Motor neuron (in vitro differentiated cells): ENCODE measurements at regions not wholly inside any gene's neighbourhood (a gene's known extent, or its start where the extent isn't known, plus 50 kb on each side); places are given as distances from the start of the nearest gene placed in this dataset.
"Not testable (repeated sequence)": the region's sequence is repeated elsewhere in the genome, so short reads cannot be mapped to it uniquely, and the experiment has no call there.

Experiments
- ATAC-seq, 8 experiments: fragments of 200-7000 bp; cut with Tn5 transposase; replicated peaks in 6 of 8; 2 replicates each; pipeline ENCODE4 v1.8.0; 2021; ENCODE audit warnings: mild to moderate bottlenecking in 8 of 8, moderate library complexity in 8 of 8
- H3K27ac ChIP-seq, 2 donors: fragments of 250-450 bp; sonication (Bioruptor Pico); 2 replicates each; pipeline ENCODE4 v1.9.0; 2021; ENCODE audit warnings: antibody characterized with exemption in 2 of 2, mild to moderate bottlenecking in 2 of 2, moderate library complexity in 1 of 2
- H3K4me1 ChIP-seq, 2 donors: fragments of 250-450 bp; sonication (Bioruptor Pico); replicated peaks in 1 of 2; 2 replicates each; pipeline ENCODE4 v1.6.1; 2021; ENCODE audit warnings: antibody characterized with exemption in 2 of 2, mild to moderate bottlenecking in 2 of 2, moderate library complexity in 1 of 2
- H3K4me3 ChIP-seq, 5 donors: fragments of 250-450 bp; sonication (Bioruptor Pico); 2 replicates each; pipeline ENCODE4 v1.9.0; 2021; ENCODE audit warnings: antibody characterized with exemption in 5 of 5, mild to moderate bottlenecking in 5 of 5, moderate library complexity in 4 of 5
- WGBS, 10 experiments: fragments of 450-650 bp; shearing (Covaris generic); methylation state at CpG; one replicate each; pipeline ENCODE4 v1.0.0; 2022; 5-methylcytosine and 5-hydroxymethylcytosine counted together
- in situ Hi-C, 9 experiments: fragments of 400-800 bp; cut with MboI; loops; one replicate each; pipeline ENCODE4 v1.15.0; 2021; ENCODE audit warnings: low sequenced_read_pairs in 9 of 9, low pct_unique_long_range_greater_than_20kb in 2 of 9; ENCODE audit not compliant: unreplicated experiment in 9 of 9

DNA sequence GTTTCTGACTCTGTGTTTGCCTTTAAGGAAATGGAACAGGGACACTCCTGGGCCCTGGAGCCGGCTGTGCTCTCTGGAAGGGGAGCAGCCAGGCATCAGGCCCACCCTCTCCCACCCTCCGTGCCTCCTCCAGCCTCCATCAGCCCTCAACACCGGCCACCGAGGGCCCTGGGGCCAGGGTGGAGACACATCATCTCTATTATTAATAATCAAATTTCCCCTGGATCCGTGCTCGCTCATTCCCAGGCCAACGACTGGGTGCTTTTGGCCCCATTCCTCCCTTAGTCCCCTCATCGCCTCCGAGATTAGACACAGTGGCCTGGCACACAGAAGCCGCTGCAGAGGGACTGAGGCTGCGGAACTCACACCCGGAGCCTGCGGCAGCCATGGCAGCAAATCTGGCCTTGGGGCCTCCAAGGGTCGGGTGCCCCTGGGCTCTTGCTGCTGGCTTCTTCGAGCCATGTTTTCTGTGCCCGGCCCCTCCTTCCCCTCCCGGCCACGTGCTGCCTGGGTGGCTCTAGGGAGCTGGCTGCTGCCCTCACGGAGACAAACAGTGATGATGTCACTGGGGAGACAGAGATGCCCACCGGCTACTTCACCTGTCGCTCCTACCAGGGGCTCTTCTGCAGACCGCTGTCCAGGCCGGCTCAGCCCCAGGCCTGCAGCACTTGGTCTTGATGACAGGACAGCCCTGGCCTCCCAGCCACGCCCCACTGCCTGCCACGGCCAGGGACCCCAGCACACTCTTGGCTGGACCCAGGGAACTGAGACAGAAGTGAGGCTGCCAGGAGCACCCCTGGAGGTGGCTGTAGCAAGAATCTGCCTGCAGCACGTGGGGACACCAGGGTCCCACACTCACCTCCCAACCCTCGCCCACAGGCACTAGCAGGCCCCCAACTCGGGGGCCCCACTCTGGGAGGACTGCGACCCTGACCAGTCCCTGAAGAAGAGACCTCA, 76.6 kb upstream of the PPP1R26 start:
- in situ Hi-C loops = loop anchor here in 3 of 9 experiments (25.0 kb wide), 2 partner anchors 316 to 716 kb away; partner anchors contain the start of gene OLFM1 (in 1 of the 3)
- H3K4me1 ChIP-seq = no peaks in the 10 kb centered on the region
- H3K27ac ChIP-seq = no peak overlapping the region
- H3K4me3 ChIP-seq = no peak overlapping the region
- peak in 3 of 8 experiments; percentile 15 to 59 (median 22) for ATAC-seq
- 0 to 100% (median 76%) methylated on average over 1 to 13 of the region's 29 CpGs; no CpG with 5 or more reads in 4 of the 10 experiments for WGBS, 10 experiments

DNA sequence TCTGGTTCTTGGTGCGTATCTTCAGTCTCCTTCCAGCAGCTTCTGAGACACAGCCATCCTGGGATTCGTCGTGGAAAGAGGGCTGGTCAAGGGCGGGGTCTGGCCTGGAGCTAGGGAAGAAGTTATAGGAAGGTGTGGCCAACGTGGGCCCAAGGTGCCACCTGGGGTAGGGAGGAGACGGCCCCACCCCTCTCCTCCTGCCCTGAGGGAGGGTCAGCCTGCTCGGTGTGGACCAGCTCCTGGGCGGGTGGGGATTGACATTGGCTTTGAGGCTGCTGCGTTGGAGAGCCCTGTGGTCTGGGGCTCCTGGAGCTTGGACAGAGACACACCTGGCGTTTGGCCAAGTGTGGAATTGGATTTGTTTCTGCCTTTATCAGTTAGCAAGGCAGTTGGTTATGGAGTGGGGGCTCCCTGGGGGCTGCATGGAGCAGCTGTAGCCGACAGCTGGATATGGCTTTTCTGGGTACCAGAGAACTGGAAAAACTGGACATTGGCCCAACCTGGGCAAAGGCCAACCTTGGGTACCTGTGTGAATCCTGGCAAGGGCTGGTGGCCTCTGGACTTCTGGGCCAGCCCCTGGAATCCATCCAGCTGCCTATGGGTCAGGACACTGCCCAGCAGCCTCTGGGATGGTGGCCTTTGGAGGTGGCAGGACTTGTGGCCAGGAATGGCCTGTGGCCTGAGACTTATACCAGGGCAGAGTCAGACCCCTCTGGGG, 75.7 kb upstream of the PPP1R26 start:
- 11 to 87% (median 67%) methylated on average over 1 to 3 of the region's 11 CpGs; no CpG with 5 or more reads in 7 of the 10 experiments for WGBS, 10 experiments
- in situ Hi-C loops = loop anchor here in 3 of 9 experiments (25.0 kb wide), 2 partner anchors 317 to 717 kb away; partner anchors contain the start of gene OLFM1 (in 1 of the 3)
- Histone ChIP-seq H3K4me1 (no peaks in the 10 kb centered on the region), H3K4me3 (no peak overlapping the region), H3K27ac (no peak overlapping the region)
- ATAC-seq = no peak

DNA sequence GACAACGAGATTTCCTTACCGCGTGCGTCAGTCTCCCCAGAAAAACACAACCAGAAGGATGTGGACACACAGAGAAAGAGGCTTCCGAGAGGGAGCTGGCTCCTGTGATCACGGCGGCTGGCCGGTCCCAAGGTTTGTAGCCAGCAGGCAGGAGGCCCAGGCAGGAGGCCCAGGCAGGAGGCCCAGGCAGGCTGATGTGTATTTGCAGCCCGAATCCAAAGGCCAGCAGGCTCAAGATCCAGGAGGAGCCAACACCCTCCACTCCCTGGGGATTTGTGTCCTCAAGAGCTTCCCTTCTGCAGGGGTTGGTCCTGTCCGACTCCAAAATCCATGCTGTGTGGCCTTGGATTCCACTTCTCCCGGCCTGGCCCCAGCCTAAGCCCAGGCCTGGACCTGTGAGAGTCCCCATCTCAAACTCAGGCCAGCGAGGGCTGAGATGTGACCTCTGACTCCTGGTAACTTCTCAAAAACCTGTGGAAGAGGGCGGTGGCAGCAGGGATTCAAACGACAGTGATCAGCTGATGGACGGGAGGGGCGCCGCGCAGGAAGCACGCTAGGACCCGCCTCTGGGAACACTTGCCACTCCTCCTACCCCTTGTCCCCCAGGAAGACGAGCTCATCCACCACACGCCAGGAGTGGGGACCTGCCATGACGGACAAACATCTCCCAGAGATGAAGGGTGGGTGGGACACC, 75.0 kb upstream of the PPP1R26 start:
- ATAC-seq = no peak
- H3K4me1 ChIP-seq = no peaks in the 10 kb centered on the region
- no peak overlapping the region for H3K27ac ChIP-seq
- 40 to 100% (median 66%) methylated on average over 1 to 11 of the region's 23 CpGs; no CpG with 5 or more reads in 4 of the 10 experiments for WGBS, 10 experiments
- in situ Hi-C loops = loop anchor here in 3 of 9 experiments (25.0 kb wide), 2 partner anchors 317 to 717 kb away; partner anchors contain the start of gene OLFM1 (in 1 of the 3)
- no peak overlapping the region for H3K4me3 ChIP-seq

DNA sequence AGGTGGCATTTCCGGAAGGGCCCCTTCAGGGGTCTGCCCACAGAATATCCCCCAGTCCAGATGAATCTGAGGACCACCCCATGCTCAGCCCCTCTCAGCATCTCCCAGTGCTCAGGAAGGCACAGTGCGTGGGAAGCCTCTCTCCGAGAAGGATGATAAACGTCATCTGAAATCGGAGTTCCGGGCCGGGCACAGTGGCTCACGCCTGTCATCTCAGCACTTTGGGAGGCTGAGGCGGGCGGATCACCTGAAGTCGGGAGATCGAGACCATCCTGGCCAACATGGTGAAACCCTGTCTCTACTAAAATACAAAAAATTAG, 74.5 kb upstream of the PPP1R26 start:
- H3K4me1 ChIP-seq, H3K4me3 ChIP-seq, ATAC-seq, H3K27ac ChIP-seq: not testable (repeated sequence)
- in situ Hi-C loops = loop anchor here in 3 of 9 experiments (25.0 kb wide), 2 partner anchors 318 to 718 kb away; partner anchors contain the start of gene OLFM1 (in 1 of the 3)
- WGBS, 10 experiments = 60 to 84% methylated on average over 1 to 8 of the region's 12 CpGs; no CpG with 5 or more reads in 8 of the 10 experiments

DNA sequence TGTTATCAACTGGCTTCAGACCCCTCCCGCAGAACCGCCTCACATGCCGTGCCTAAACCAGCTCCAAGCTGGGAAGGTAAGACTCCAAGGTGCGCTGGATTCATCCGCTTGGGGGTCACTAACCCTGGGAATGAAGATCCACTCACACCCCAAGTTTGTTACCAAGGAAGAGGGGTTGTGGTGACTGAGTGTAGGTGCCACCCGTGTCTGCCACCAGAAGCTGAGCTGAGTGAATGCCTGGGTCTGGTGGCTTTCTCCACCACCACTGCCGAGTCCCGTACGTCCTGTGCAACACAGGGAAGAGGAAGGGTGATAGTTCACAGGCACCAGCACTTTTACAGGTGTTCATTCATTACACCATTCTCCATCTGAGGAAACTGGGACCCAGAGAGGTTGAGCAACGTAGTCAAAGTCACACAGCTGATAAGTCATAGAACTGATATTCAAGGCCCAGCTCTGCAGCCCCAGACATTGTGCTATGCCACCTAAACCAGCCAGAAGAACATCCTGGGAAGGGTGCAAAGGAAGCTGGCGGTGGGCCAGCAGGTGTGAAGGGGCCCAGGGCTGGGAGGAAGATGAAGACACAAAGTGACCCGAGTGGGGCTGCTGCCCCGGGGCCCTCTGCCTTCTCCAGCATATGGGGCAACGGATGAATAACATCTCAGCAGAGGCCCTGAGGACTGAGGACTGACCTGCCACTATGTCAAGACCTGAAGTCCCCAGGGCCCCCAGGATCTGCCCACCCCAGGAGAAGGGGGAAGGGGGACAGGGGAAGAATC, 70.9 kb upstream of the PPP1R26 start:
- in situ Hi-C loops = loop anchor here in 3 of 9 experiments (25.0 kb wide), 2 partner anchors 321 to 721 kb away; partner anchors contain the start of gene OLFM1 (in 1 of the 3)
- WGBS, 10 experiments = 40 to 100% (median 84%) methylated on average over 1 to 7 of the region's 14 CpGs; no CpG with 5 or more reads in 2 of the 10 experiments
- Histone ChIP-seq H3K27ac (no peak overlapping the region), H3K4me3 (no peak overlapping the region), H3K4me1 (no peaks in the 10 kb centered on the region)
- no peak for ATAC-seq

DNA sequence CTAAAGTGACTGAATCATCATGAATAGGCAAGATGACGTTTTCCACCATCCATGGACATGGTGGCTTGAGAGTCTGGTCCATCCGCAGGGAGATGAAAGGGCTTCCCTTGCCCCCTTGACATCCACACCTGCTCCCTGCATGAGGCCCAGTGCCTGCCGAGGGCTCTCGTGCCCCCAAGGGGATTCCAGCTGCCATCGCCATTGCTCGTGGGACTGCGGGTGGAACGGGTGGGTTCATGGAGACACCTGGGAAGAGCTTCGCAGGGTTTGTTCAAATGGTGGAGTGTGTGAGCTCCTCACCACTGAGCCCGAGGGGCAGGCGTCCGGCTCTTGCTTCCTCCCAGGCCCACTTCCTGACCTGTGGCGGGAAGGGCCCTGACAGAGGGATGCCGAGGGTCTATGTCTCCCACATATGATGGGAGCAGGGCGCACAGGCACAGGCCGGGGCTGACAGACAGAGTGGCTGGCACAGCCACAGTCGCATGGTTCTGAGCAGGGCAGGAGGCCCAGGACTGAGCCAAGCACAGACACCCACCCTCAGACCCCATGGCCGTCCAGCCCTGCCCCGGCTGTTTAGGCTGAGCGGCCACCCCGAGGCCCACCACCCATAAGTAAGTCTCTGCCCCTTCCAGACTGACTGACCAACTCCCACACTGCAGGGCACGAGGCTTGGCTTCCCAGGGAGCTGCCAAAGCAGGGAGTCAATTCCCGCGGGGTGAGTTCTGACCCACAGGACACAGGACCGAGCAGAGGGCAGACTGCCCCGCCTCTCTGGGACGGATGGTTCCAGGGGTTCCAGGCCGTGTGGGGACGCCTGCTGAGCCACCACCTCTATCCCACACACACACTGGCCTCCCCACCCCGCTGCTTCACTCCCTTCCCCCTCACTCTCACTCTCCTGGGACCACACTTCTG, 70.0 kb upstream of the PPP1R26 start:
- Histone ChIP-seq H3K4me3 (no peak overlapping the region), H3K27ac (no peak overlapping the region), H3K4me1 (no peaks in the 10 kb centered on the region)
- in situ Hi-C loops = loop anchor here in 8 of 9 experiments (5.0 to 25.0 kb wide), 4 partner anchors 322 to 722 kb away; partner anchors contain the start of gene OLFM1 (in 8 of the 8)
- 40 to 60% (median 50%) methylated on average over 1 to 2 of the region's 30 CpGs; no CpG with 5 or more reads in 7 of the 10 experiments for WGBS, 10 experiments
- ATAC-seq = no peak

GRCh38 chr9:135410421-135410820, 69.2 kb upstream of the PPP1R26 start:
- in situ Hi-C loops = loop anchor here in 8 of 9 experiments (5.0 to 25.0 kb wide), 4 partner anchors 323 to 723 kb away; partner anchors contain the start of gene OLFM1 (in 8 of the 8)
- Histone ChIP-seq H3K4me3 (no peak overlapping the region), H3K4me1 (no peaks in the 10 kb centered on the region), H3K27ac (no peak overlapping the region)
- ATAC-seq = no peak
- 0 to 93% (median 60%) methylated on average over 1 to 4 of the region's 7 CpGs; no CpG with 5 or more reads in 6 of the 10 experiments for WGBS, 10 experiments

DNA sequence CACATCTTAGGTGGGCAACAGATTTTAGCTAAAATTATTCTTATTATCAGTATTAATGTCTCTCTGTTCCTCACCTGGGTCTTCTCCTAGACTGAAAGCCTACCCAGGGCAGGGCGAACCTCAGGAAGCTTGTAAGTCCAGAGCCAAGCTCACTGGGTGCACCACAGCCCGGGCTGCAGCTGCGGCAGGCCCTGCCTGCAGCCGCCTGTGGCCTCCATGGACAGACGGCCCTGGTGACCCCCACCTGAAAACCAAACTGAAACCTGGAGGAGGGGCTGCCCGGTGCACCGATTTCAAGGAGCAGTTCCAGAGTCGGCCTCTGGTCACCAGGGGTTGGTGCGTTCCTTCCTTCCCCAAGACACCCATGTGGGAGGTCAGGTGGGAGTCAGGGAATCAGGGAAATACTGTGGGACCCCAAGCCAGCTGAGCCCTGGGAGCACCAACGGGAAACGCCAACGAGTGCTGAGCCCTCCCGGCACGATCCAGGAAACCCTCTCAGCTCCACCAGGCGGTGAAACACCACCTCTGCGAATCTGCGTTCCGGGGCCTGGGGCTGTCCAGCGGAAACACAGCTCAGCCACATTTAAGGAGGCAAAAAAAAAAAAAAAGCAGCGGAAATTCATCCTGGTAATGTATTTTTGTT, 68.6 kb upstream of the PPP1R26 start:
- Histone ChIP-seq H3K4me1 (no peaks in the 10 kb centered on the region), H3K4me3 (no peak overlapping the region), H3K27ac (no peak overlapping the region)
- 60 to 100% (median 88%) methylated on average over 5 to 9 of the region's 20 CpGs; no CpG with 5 or more reads in 2 of the 10 experiments for WGBS, 10 experiments
- ATAC-seq = no peak
- in situ Hi-C loops = loop anchor here in 8 of 9 experiments (5.0 to 25.0 kb wide), 4 partner anchors 324 to 724 kb away; partner anchors contain the start of gene OLFM1 (in 8 of the 8)

DNA sequence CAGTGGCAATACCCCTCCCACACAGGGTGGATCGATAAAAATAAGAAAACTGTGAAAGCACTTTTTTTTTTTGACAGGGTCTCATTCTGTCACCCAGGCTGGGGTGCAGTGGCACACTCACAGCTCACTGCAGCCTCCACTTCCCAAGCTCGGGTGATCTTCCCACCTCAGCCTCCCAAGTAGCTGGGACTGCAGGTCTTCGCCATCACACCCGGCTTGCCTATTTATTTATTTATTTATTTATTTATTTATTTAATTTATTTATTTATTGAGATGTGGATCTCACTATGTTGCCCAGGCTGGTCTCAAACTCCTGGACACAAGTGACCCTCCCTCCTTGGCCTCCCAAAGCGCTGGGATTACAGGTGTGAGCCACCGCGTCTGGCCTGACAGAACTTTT, 68.0 kb upstream of the PPP1R26 start:
- in situ Hi-C loops = loop anchor here in 8 of 9 experiments (5.0 to 25.0 kb wide), 4 partner anchors 324 to 724 kb away; partner anchors contain the start of gene OLFM1 (in 8 of the 8)
- WGBS, 10 experiments = 48 to 100% (median 91%) methylated on average over 1 to 7 of the region's 7 CpGs; no CpG with 5 or more reads in 2 of the 10 experiments

GRCh38 chr9:135412315-135413085, 67.1 kb upstream of the PPP1R26 start:
- ATAC-seq = peak; percentile 97 to 100 (median 99)
- in situ Hi-C loops = loop anchor here in 8 of 9 experiments (5.0 to 25.0 kb wide), 4 partner anchors 325 to 725 kb away; partner anchors contain the start of gene OLFM1 (in 8 of the 8)
- WGBS, 10 experiments = 0 to 100% (median 29%) methylated on average over 1 to 4 of the region's 43 CpGs; no CpG with 5 or more reads in 4 of the 10 experiments
- not testable (repeated sequence) for H3K4me1 ChIP-seq, H3K4me3 ChIP-seq, H3K27ac ChIP-seq

More for the DNA sequence above, 68.0 kb upstream of the PPP1R26 start:
- H3K4me3 ChIP-seq, H3K27ac ChIP-seq, H3K4me1 ChIP-seq, ATAC-seq: not testable (repeated sequence)
